ENCODE measurements at regions not wholly inside any gene's neighbourhood (a gene's known extent, or its start where the extent isn't known, plus 50 kb on each side); places are given as distances from the start of the nearest gene placed in this dataset.

- Histone ChIP-seq H3K4me3 (ENCODE audit: control insufficient read depth in 2 of 3, extremely low read depth in 1 of 3, insufficient read depth in 2 of 3, low read depth in 1 of 3, low read length in 3 of 3) (no peak overlapping the region), H3K9me1 (ENCODE audit: control insufficient read depth, extremely low read depth, insufficient read depth, low read length) (no peaks in the 10 kb centered on the region), H3K9me3 (ENCODE audit: control insufficient read depth, low read depth, low read length) (no peaks in the 10 kb centered on the region), H3K36me3 (ENCODE audit: control insufficient read depth in 2 of 2, extremely low read depth in 1 of 2, insufficient read depth in 2 of 2, low read length in 2 of 2) (no peaks in the 10 kb centered on the region), H3K9ac (ENCODE audit: control insufficient read depth, extremely low read depth, insufficient read depth, low read length) (no peak overlapping the region), H3K27me3 (ENCODE audit: control insufficient read depth, extremely low read depth, insufficient read depth, low read length) (no peaks in the 10 kb centered on the region), H4K20me1 (ENCODE audit: control insufficient read depth, extremely low read depth, insufficient read depth, low read length) (no peaks in the 10 kb centered on the region), H3K79me2 (ENCODE audit: control insufficient read depth, insufficient read depth, low read length) (no peaks in the 10 kb centered on the region), H3K27ac (ENCODE audit: control insufficient read depth, insufficient read depth, low read length) (no peak overlapping the region), H3K4me2 (ENCODE audit: control insufficient read depth, extremely low read depth, insufficient read depth, low read depth, low read length) (no peak overlapping the region), H2AFZ (ENCODE audit: control insufficient read depth, low read length) (no peak overlapping the region), H3K4me1 (ENCODE audit: control insufficient read depth, extremely low read depth, insufficient read depth, low read length) (no peaks in the 10 kb centered on the region)
- FAIRE-seq: no peak
- DNase-seq (ENCODE audit: low read depth, low spot score): no peak
- dilution Hi-C loops (cut with MboI; ENCODE audit: extremely low pct_ligation_motif_present, low sequenced_read_pairs): no loop called here
- TF ChIP-seq EZH2 (IDR thresholded peaks at IDR 0.05; ENCODE audit: low read length): no peak
- no peak for TF ChIP-seq CTCF (optimal IDR thresholded peaks at IDR 0.05 in 1 of 3, IDR thresholded peaks at IDR 0.05 in 1 of 3, conservative IDR thresholded peaks at IDR 0.05 in 1 of 3; ENCODE audit: extremely low read depth in 1 of 3, insufficient read depth in 2 of 3, low read length in 3 of 3)
Measured at GRCh38 chr3:148087601-148088371, 609.9 kb upstream of the AGTR1 start.

GRCh38 chr3:148089171-148089570 lies 608.5 kb upstream of the AGTR1 start:
- FAIRE-seq (no peak), DNase-seq (ENCODE audit: low read depth, low spot score) (no peak)
- no peaks in the 10 kb centered on the region for H3K9me3 ChIP-seq (ENCODE audit: control insufficient read depth, low read depth, low read length)
- no peak overlapping the region for H3K9ac ChIP-seq (ENCODE audit: control insufficient read depth, extremely low read depth, insufficient read depth, low read length)
- H3K79me2 ChIP-seq (ENCODE audit: control insufficient read depth, insufficient read depth, low read length): no peaks in the 10 kb centered on the region
- no peak overlapping the region for H2AFZ ChIP-seq (ENCODE audit: control insufficient read depth, low read length)
- no peak overlapping the region for H3K4me3 ChIP-seq (ENCODE audit: control insufficient read depth in 2 of 3, extremely low read depth in 1 of 3, insufficient read depth in 2 of 3, low read depth in 1 of 3, low read length in 3 of 3)
- no peaks in the 10 kb centered on the region for H3K4me1 ChIP-seq (ENCODE audit: control insufficient read depth, extremely low read depth, insufficient read depth, low read length)
- TF ChIP-seq EZH2 (IDR thresholded peaks at IDR 0.05; ENCODE audit: low read length) (no peak), CTCF (optimal IDR thresholded peaks at IDR 0.05 in 1 of 3, IDR thresholded peaks at IDR 0.05 in 1 of 3, conservative IDR thresholded peaks at IDR 0.05 in 1 of 3; ENCODE audit: extremely low read depth in 1 of 3, insufficient read depth in 2 of 3, low read length in 3 of 3) (no peak)
- H3K4me2 ChIP-seq (ENCODE audit: control insufficient read depth, extremely low read depth, insufficient read depth, low read depth, low read length): no peak overlapping the region
- H3K27me3 ChIP-seq (ENCODE audit: control insufficient read depth, extremely low read depth, insufficient read depth, low read length): no peaks in the 10 kb centered on the region
- dilution Hi-C loops (cut with MboI; ENCODE audit: extremely low pct_ligation_motif_present, low sequenced_read_pairs): no loop called here
- no peaks in the 10 kb centered on the region for H4K20me1 ChIP-seq (ENCODE audit: control insufficient read depth, extremely low read depth, insufficient read depth, low read length)
- no peak overlapping the region for H3K27ac ChIP-seq (ENCODE audit: control insufficient read depth, insufficient read depth, low read length)
- no peaks in the 10 kb centered on the region for H3K9me1 ChIP-seq (ENCODE audit: control insufficient read depth, extremely low read depth, insufficient read depth, low read length)
- H3K36me3 ChIP-seq (ENCODE audit: control insufficient read depth in 2 of 2, extremely low read depth in 1 of 2, insufficient read depth in 2 of 2, low read length in 2 of 2): no peaks in the 10 kb centered on the region

Measured in keratinocyte (primary cell).